Liver (tissue), 8 donors: ENCODE measurements at regions not wholly inside any gene's neighbourhood (a gene's known extent, or its start where the extent isn't known, plus 50 kb on each side); places are given as distances from the start of the nearest gene placed in this dataset.

Source experiments
- DNase-seq: peaks from one replicate; pipeline ENCODE4 v3.0.0-alpha.2; 2017; ENCODE audit warnings: low spot score
- H3K27ac ChIP-seq, 2 donors: one replicate each; pipeline ENCODE4 v1.7.0; 2013; ENCODE audit warnings: inconsistent platforms in 2 of 2, low read length in 2 of 2, control low read depth in 1 of 2, low read depth in 1 of 2, mild to moderate bottlenecking in 1 of 2
- H3K27me3 ChIP-seq, 4 donors: one replicate each; pipeline versions ENCODE4 v1.6.1 to v1.7.0; 2013; ENCODE audit warnings: low read length in 3 of 4, inconsistent platforms in 1 of 4, mild to moderate bottlenecking in 1 of 4, moderate library complexity in 1 of 4; ENCODE audit not compliant: control insufficient read depth in 4 of 4, insufficient read depth in 4 of 4
- H3K36me3 ChIP-seq, 4 donors: one replicate each; pipeline versions ENCODE4 v1.6.1 to v1.7.0; 2013; ENCODE audit warnings: low read length in 3 of 4, mild to moderate bottlenecking in 3 of 4, low read depth in 1 of 4, moderate library complexity in 1 of 4; ENCODE audit not compliant: control insufficient read depth in 4 of 4, insufficient read depth in 3 of 4
- H3K4me1 ChIP-seq, 4 donors: one replicate each; pipeline versions ENCODE4 v1.6.1 to v1.7.0; 2013; ENCODE audit warnings: low read length in 3 of 4, mild to moderate bottlenecking in 3 of 4, moderate library complexity in 1 of 4; ENCODE audit not compliant: control insufficient read depth in 4 of 4, insufficient read depth in 4 of 4
- H3K4me3 ChIP-seq, 3 donors: one replicate each; pipeline versions ENCODE4 v1.6.1 to v1.7.0; 2013; ENCODE audit warnings: low read length in 3 of 3, control low read depth in 1 of 3, low read depth in 1 of 3, mild to moderate bottlenecking in 1 of 3
- H3K9ac ChIP-seq, 2 donors: one replicate each; pipeline ENCODE4 v1.7.0; 2013; ENCODE audit warnings: low read length in 2 of 2, mild to moderate bottlenecking in 2 of 2, moderate library complexity in 2 of 2, control low read depth in 1 of 2, low read depth in 1 of 2
- H3K9me3 ChIP-seq, 4 donors: one replicate each; pipeline versions ENCODE4 v1.6.1 to v1.7.0; 2013; ENCODE audit warnings: low read length in 3 of 4; ENCODE audit not compliant: control insufficient read depth in 4 of 4
- CTCF ChIP-seq: fragments of 150-350 bp; IDR thresholded peaks from 2 replicates; pipeline ENCODE4 v1.5.1; 2017; ENCODE audit warnings: improper control_type of control experiment, low read depth, low read length; ENCODE audit not compliant: missing input control
- FOXA1 ChIP-seq: IDR thresholded peaks from 2 replicates; pipeline ENCODE4 v1.6.1; 2016; ENCODE audit warnings: antibody characterized with exemption
- FOXA2 ChIP-seq: IDR thresholded peaks from 2 replicates; pipeline ENCODE4 v1.6.1; 2016; ENCODE audit warnings: antibody characterized with exemption
- HNF4A ChIP-seq, 2 donors: conservative IDR thresholded peaks; 2 replicates each; pipeline ENCODE4 v1.6.1; 2016; ENCODE audit warnings: antibody characterized with exemption in 2 of 2, mild to moderate bottlenecking in 2 of 2
- HNF4G ChIP-seq: IDR thresholded peaks from 2 replicates; pipeline ENCODE4 v1.6.1; 2016; ENCODE audit warnings: antibody characterized with exemption
- JUND ChIP-seq, 2 donors: IDR thresholded peaks; 2 replicates each; pipeline ENCODE4 v1.6.1; 2016; ENCODE audit warnings: antibody characterized with exemption in 2 of 2
- MAX ChIP-seq: IDR thresholded peaks from 2 replicates; pipeline ENCODE4 v1.6.1; 2016; ENCODE audit warnings: antibody characterized with exemption
- NR2F2 ChIP-seq: IDR thresholded peaks from 2 replicates; pipeline ENCODE4 v1.6.1; 2016; ENCODE audit warnings: antibody characterized with exemption
- RAD21 ChIP-seq, 2 donors: IDR thresholded peaks; 2 replicates each; pipeline ENCODE4 v1.6.1; 2016; ENCODE audit warnings: antibody characterized with exemption in 2 of 2, mild to moderate bottlenecking in 2 of 2
- REST ChIP-seq: IDR thresholded peaks from 2 replicates; pipeline ENCODE4 v1.6.1; 2016; ENCODE audit warnings: antibody characterized with exemption, mild to moderate bottlenecking
- TAF1 ChIP-seq: conservative IDR thresholded peaks from 2 replicates; pipeline ENCODE4 v1.6.1; 2016; ENCODE audit warnings: antibody characterized with exemption, mild to moderate bottlenecking
- YY1 ChIP-seq: IDR thresholded peaks from 2 replicates; pipeline ENCODE4 v1.6.1; 2016; ENCODE audit warnings: antibody characterized with exemption, mild to moderate bottlenecking
- ZBTB33 ChIP-seq: IDR thresholded peaks from 2 replicates; pipeline ENCODE4 v1.6.1; 2016; ENCODE audit warnings: antibody characterized with exemption
- WGBS: extraction: QIAGEN DNeasy Blood & Tissue Kit; methylation state at CpG from one replicate; pipeline ENCODE4 v1.1.7; 2013; 5-methylcytosine and 5-hydroxymethylcytosine counted together
- donor health status: healthy.
- donor health status: healthy.
- donor health status: healthy.
- donor health status: healthy.
- donor health status: healthy.

GRCh38 chr18:78479443-78479842 is 500.2 kb upstream of the SALL3 start:
- 90% methylated on average over 16 of the region's 16 CpGs for WGBS
- no peak for TF ChIP-seq FOXA2
- TF ChIP-seq NR2F2: no peak
- TF ChIP-seq CTCF: no peak
- no peak for TF ChIP-seq RAD21 (IDR thresholded peaks at IDR 0.05)
- no peak for TF ChIP-seq MAX
- TF ChIP-seq TAF1: no peak
- TF ChIP-seq ZBTB33: no peak
- no peak for TF ChIP-seq JUND (IDR thresholded peaks at IDR 0.05)
- no peak for TF ChIP-seq FOXA1
- TF ChIP-seq HNF4G: no peak
- TF ChIP-seq YY1: no peak
- TF ChIP-seq REST: no peak
- no peak for TF ChIP-seq HNF4A (conservative IDR thresholded peaks at IDR 0.05)
- no peaks in the 10 kb centered on the region for H3K9me3 ChIP-seq
- H3K36me3 ChIP-seq: no peaks in the 10 kb centered on the region
- no peak overlapping the region for H3K4me3 ChIP-seq
- H3K27ac ChIP-seq: no peak overlapping the region
- no peaks in the 10 kb centered on the region for H3K27me3 ChIP-seq
- no peak for DNase-seq
- no peak overlapping the region for H3K9ac ChIP-seq
- H3K4me1 ChIP-seq: no peaks in the 10 kb centered on the region

- Histone ChIP-seq H3K27ac (no peak overlapping the region), H3K27me3 (no peaks in the 10 kb centered on the region), H3K9me3 (no peaks in the 10 kb centered on the region), H3K9ac (no peak overlapping the region), H3K36me3 (no peaks in the 10 kb centered on the region), H3K4me3 (no peak overlapping the region), H3K4me1 (no peaks in the 10 kb centered on the region)
- WGBS: 84% methylated on average over 31 of the region's 31 CpGs
- no peak for TF ChIP-seq YY1
- TF ChIP-seq RAD21 (IDR thresholded peaks at IDR 0.05): no peak
- TF ChIP-seq TAF1: no peak
- no peak for DNase-seq
These were observed 499.2 kb upstream of the SALL3 start for GRCh38 chr18:78480262-78481054.
